ENCODE measurements at regions not wholly inside any gene's neighbourhood (a gene's known extent, or its start where the extent isn't known, plus 50 kb on each side); places are given as distances from the start of the nearest gene placed in this dataset.

DNA sequence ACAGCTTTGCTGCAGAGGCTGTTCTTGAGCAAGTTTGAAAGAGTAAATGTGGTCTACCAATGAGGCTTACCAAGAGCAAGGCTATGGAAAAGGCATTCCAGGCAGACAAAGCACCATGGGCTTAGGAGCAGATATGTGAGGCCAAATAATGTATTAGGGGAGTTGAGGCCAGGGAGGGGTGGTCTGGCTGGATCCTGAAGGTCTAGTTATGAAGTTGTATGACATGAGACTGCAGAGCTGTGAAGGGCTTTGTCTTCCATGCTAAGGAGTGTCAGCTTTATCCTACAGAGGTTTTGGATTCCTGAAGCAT, 51.8 kb upstream of the TSPAN2 start:
- no peak overlapping the region for H3K9ac ChIP-seq (ENCODE audit: low read length)
- no peak overlapping the region for H2AFZ ChIP-seq (ENCODE audit: low read length)
- no peak overlapping the region for H3K4me3 ChIP-seq (ENCODE audit: low read depth, low read length, poor library complexity, severe bottlenecking)
- H3K27me3 ChIP-seq (ENCODE audit: insufficient read depth, low read length) = no peaks in the 10 kb centered on the region
- no peak for TF ChIP-seq EZH2 (IDR thresholded peaks at IDR 0.05; ENCODE audit: borderline replicate concordance, low read length)
- TF ChIP-seq, protein P1, sequence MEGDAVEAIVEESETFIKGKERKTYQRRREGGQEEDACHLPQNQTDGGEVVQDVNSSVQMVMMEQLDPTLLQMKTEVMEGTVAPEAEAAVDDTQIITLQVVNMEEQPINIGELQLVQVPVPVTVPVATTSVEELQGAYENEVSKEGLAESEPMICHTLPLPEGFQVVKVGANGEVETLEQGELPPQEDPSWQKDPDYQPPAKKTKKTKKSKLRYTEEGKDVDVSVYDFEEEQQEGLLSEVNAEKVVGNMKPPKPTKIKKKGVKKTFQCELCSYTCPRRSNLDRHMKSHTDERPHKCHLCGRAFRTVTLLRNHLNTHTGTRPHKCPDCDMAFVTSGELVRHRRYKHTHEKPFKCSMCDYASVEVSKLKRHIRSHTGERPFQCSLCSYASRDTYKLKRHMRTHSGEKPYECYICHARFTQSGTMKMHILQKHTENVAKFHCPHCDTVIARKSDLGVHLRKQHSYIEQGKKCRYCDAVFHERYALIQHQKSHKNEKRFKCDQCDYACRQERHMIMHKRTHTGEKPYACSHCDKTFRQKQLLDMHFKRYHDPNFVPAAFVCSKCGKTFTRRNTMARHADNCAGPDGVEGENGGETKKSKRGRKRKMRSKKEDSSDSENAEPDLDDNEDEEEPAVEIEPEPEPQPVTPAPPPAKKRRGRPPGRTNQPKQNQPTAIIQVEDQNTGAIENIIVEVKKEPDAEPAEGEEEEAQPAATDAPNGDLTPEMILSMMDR (IDR thresholded peaks at IDR 0.05; ENCODE audit: low read length) = no peak
- H3K27ac ChIP-seq (ENCODE audit: low read depth, low read length, poor library complexity, severe bottlenecking) = no peak overlapping the region
- H3K36me3 ChIP-seq (ENCODE audit: insufficient read depth, low read length) = no peaks in the 10 kb centered on the region
- no peaks in the 10 kb centered on the region for H3K79me2 ChIP-seq (ENCODE audit: insufficient read depth, low read length)
- no peaks in the 10 kb centered on the region for H3K9me3 ChIP-seq (ENCODE audit: low read length)
- no peaks in the 10 kb centered on the region for H3F3A ChIP-seq (ENCODE audit: insufficient read depth, low read length)
- no peaks in the 10 kb centered on the region for H3K9me2 ChIP-seq (ENCODE audit: low read depth, low read length)
- no peaks in the 10 kb centered on the region for H3K4me1 ChIP-seq (ENCODE audit: insufficient read depth, low read length, severe bottlenecking)
- H4K20me1 ChIP-seq (ENCODE audit: insufficient read depth, low read length) = no peaks in the 10 kb centered on the region
- H3K4me2 ChIP-seq (ENCODE audit: low read length) = no peak overlapping the region

DNA sequence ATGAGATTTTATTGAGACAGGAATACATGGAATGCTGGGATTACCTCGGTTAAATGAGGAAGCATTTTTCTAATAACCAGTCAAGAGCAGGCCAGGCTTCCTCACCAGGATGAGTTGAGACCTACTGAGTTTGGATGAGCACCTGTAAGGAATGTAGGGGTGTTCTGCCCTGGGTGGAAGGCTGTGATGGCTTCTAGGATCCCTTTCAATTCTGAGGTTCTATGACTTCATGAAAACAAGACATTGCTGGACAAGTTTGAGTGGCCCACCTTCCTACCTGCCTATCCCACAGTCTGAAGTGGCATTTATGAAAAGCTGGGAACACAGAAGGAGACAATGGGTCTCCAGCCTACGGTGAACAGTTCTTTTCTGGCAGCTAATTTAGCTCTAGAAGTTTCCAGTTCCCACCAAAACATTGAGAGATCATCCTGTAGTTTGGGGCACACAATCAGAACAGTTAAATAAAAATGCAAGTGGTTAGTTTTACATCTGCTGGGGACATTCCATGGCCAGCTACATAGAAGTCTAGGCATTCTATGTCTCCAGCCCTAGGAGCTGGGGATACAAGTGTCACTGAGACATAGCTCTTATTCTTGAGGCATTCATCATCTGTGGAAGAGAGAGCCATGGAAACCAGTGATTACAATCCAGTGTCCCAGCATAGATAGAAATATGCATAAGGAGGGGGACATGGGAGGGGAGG, 51.3 kb upstream of the TSPAN2 start:
- Histone ChIP-seq H3K9me3 (ENCODE audit: low read length) (no peaks in the 10 kb centered on the region), H3F3A (ENCODE audit: insufficient read depth, low read length) (no peaks in the 10 kb centered on the region), H3K27ac (ENCODE audit: low read depth, low read length, poor library complexity, severe bottlenecking) (no peak overlapping the region), H3K4me3 (ENCODE audit: low read depth, low read length, poor library complexity, severe bottlenecking) (no peak overlapping the region), H4K20me1 (ENCODE audit: insufficient read depth, low read length) (no peaks in the 10 kb centered on the region), H2AFZ (ENCODE audit: low read length) (no peak overlapping the region), H3K9ac (ENCODE audit: low read length) (no peak overlapping the region), H3K4me2 (ENCODE audit: low read length) (no peak overlapping the region), H3K36me3 (ENCODE audit: insufficient read depth, low read length) (no peaks in the 10 kb centered on the region), H3K79me2 (ENCODE audit: insufficient read depth, low read length) (no peaks in the 10 kb centered on the region), H3K9me2 (ENCODE audit: low read depth, low read length) (no peaks in the 10 kb centered on the region), H3K27me3 (ENCODE audit: insufficient read depth, low read length) (no peaks in the 10 kb centered on the region), H3K4me1 (ENCODE audit: insufficient read depth, low read length, severe bottlenecking) (no peaks in the 10 kb centered on the region)
- TF ChIP-seq, protein P1 (IDR thresholded peaks at IDR 0.05; ENCODE audit: low read length) = no peak
- no peak for TF ChIP-seq EZH2 (IDR thresholded peaks at IDR 0.05; ENCODE audit: borderline replicate concordance, low read length)

- Histone ChIP-seq H3K27ac (ENCODE audit: low read depth, low read length, poor library complexity, severe bottlenecking) (no peak overlapping the region), H3K36me3 (ENCODE audit: insufficient read depth, low read length) (no peaks in the 10 kb centered on the region), H3K9ac (ENCODE audit: low read length) (no peak overlapping the region), H2AFZ (ENCODE audit: low read length) (no peak overlapping the region), H4K20me1 (ENCODE audit: insufficient read depth, low read length) (no peaks in the 10 kb centered on the region), H3K79me2 (ENCODE audit: insufficient read depth, low read length) (no peaks in the 10 kb centered on the region), H3K9me2 (ENCODE audit: low read depth, low read length) (no peaks in the 10 kb centered on the region), H3K27me3 (ENCODE audit: insufficient read depth, low read length) (no peaks in the 10 kb centered on the region), H3K4me1 (ENCODE audit: insufficient read depth, low read length, severe bottlenecking) (no peaks in the 10 kb centered on the region), H3F3A (ENCODE audit: insufficient read depth, low read length) (no peaks in the 10 kb centered on the region), H3K4me3 (ENCODE audit: low read depth, low read length, poor library complexity, severe bottlenecking) (no peak overlapping the region), H3K4me2 (ENCODE audit: low read length) (no peak overlapping the region), H3K9me3 (ENCODE audit: low read length) (no peaks in the 10 kb centered on the region)
- no peak for TF ChIP-seq EZH2 (IDR thresholded peaks at IDR 0.05; ENCODE audit: borderline replicate concordance, low read length)
- TF ChIP-seq, protein P1 (IDR thresholded peaks at IDR 0.05; ENCODE audit: low read length) = no peak
Measured at GRCh38 chr1:115139381-115139780, 50.1 kb upstream of the TSPAN2 start.
